GM12873 (cell line): ENCODE measurements at regions not wholly inside any gene's neighbourhood (a gene's known extent, or its start where the extent isn't known, plus 50 kb on each side); places are given as distances from the start of the nearest gene placed in this dataset.

Experiments
- TF ChIP-seq, protein P1 (sequence below): IDR thresholded peaks from 2 replicates; pipeline ENCODE4 v1.5.1; 2012; ENCODE audit warnings: low read depth, mild to moderate bottlenecking, moderate library complexity, low read length, control low read depth; ENCODE audit not compliant: insufficient read depth; ENCODE audit errors: missing control alignments

DNA sequence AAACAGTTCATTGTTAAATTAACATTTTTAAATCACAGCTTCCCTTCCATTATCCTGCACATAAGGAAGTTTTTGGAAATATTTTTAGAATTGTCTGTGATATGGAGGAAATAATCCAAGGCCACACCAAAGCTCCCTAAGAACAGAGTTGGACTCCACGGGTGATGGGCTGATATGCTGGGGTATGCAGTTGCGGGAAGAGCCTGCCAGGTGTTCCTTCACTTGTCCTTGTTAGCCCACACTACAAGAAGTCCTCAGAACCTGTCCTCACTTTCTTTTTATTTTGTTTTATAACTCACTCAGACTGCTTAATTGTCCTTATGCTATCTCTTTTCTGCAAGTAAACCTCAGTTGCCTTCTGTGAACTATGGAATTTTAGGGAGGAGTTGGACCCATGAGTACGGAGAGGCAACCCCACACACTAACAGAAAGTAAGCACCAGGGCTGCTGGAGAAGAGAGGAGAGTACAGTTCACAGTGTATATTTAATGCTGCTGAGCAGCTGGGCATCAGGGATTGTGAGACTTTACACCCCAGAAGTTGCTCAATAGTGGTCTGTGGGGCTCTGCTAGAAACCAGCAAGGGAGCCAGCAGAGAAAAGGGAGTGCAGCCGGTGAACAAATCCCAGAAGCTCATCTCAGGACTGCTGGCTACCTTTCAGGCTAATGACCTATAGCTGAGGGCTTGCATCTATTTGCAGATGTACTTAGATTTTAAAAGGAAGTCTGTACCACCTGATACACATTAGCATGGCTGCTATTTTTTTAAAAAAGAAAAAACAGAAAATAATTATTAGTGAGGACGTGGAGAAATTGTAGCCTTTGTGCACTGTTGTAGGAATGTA is 64.6 kb upstream of the FOXN2 start:
- TF ChIP-seq, protein P1, sequence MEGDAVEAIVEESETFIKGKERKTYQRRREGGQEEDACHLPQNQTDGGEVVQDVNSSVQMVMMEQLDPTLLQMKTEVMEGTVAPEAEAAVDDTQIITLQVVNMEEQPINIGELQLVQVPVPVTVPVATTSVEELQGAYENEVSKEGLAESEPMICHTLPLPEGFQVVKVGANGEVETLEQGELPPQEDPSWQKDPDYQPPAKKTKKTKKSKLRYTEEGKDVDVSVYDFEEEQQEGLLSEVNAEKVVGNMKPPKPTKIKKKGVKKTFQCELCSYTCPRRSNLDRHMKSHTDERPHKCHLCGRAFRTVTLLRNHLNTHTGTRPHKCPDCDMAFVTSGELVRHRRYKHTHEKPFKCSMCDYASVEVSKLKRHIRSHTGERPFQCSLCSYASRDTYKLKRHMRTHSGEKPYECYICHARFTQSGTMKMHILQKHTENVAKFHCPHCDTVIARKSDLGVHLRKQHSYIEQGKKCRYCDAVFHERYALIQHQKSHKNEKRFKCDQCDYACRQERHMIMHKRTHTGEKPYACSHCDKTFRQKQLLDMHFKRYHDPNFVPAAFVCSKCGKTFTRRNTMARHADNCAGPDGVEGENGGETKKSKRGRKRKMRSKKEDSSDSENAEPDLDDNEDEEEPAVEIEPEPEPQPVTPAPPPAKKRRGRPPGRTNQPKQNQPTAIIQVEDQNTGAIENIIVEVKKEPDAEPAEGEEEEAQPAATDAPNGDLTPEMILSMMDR, result no peak

DNA sequence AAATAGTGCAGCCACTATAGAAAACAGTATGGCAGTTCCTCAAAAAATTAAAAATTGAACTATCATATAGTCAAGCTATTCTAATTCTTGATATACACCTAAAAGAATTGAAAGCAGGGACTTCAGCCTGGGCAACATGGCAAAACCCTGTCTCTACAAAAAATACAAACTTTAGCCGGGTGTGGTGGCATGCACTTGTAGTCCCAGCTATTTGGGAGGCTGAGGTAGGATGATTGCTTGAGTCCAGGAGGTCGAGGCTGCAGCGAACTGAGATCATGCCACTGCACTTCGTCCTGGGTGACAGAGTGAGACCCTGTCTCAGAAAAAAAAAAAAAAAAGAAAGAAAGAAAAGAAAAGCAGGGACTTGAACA is 64.0 kb upstream of the FOXN2 start:
- TF ChIP-seq, protein P1, result no peak

GRCh38 chr2:48250943-48251342 is 63.5 kb upstream of the FOXN2 start:
- TF ChIP-seq, protein P1, result no peak

GRCh38 chr2:48251437-48252148 is 62.9 kb upstream of the FOXN2 start:
- TF ChIP-seq, protein P1, result no peak

GRCh38 chr2:48253301-48253700 is 61.2 kb upstream of the FOXN2 start:
- TF ChIP-seq, protein P1, result no peak

- TF ChIP-seq, protein P1, result no peak
Measured at GRCh38 chr2:48254839-48255238, 59.6 kb upstream of the FOXN2 start.

DNA sequence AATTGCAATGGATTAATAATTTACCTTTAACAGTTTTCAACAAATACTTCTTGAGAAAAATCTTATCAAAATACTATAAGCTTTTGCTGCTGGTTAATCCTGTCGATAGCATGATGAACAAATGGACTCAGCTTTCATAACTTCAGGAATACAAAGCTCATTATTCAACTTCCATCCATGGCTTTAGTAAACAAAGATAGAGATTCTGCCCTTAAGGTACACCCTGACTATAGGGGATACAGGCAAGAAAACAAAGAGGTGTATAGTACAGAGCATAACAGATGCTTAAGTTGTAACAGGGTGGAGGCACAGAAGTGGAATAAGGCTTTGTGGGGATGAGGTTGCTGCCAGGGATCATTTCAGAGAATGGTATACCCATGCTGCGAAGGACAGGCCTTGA is 57.0 kb upstream of the FOXN2 start:
- TF ChIP-seq, protein P1, result no peak
